Neural progenitor cell (in vitro differentiated cells): ENCODE measurements at regions not wholly inside any gene's neighbourhood (a gene's known extent, or its start where the extent isn't known, plus 50 kb on each side); places are given as distances from the start of the nearest gene placed in this dataset.

Experiments used
- DNase-seq: peaks from one replicate; pipeline ENCODE4 v3.0.0-alpha.2; 2016; ENCODE audit warnings: low spot score
- H2AFZ ChIP-seq: fragments of 200-600 bp; sonication (generic); replicated peaks from 2 replicates; pipeline ENCODE4 v1.6.1; 2016; ENCODE audit warnings: antibody characterized with exemption
- H3F3A ChIP-seq: fragments of 200-600 bp; sonication (generic); 2 replicates; pipeline ENCODE4 v1.6.1; 2016; ENCODE audit warnings: antibody characterized with exemption, low read depth
- H3K27ac ChIP-seq: fragments of 200-600 bp; sonication (generic); 2 replicates; pipeline ENCODE4 v1.5.1; 2016; ENCODE audit warnings: mild to moderate bottlenecking
- H3K27me3 ChIP-seq: fragments of 200-600 bp; sonication (generic); 2 replicates; pipeline ENCODE4 v1.6.1; 2016; ENCODE audit warnings: mild to moderate bottlenecking, moderate library complexity
- H3K36me3 ChIP-seq: fragments of 200-600 bp; sonication (generic); 2 replicates; pipeline ENCODE4 v1.5.1; 2016
- H3K4me1 ChIP-seq: fragments of 200-600 bp; sonication (generic); 2 replicates; pipeline ENCODE4 v1.6.1; 2016; ENCODE audit warnings: mixed run types
- H3K4me2 ChIP-seq: fragments of 200-600 bp; sonication (generic); 2 replicates; pipeline ENCODE4 v1.6.1; 2016
- H3K4me3 ChIP-seq: fragments of 200-600 bp; sonication (generic); 2 replicates; pipeline ENCODE4 v1.5.1; 2016
- H3K79me2 ChIP-seq: fragments of 200-600 bp; sonication (generic); 2 replicates; pipeline ENCODE4 v1.6.1; 2016; ENCODE audit warnings: low read depth
- H3K9ac ChIP-seq: fragments of 200-600 bp; sonication (generic); 2 replicates; pipeline ENCODE4 v1.6.1; 2016
- H3K9me3 ChIP-seq: fragments of 200-600 bp; sonication (generic); 2 replicates; pipeline ENCODE4 v1.5.1; 2016; ENCODE audit warnings: low read depth
- H4K20me1 ChIP-seq: fragments of 200-600 bp; sonication (generic); 2 replicates; pipeline ENCODE4 v1.6.1; 2016; ENCODE audit warnings: low read depth
- H3K27ac Mint-ChIP-seq: 3 replicates; pipeline ENCODE4 v1.8.0; 2021; ENCODE audit warnings: mixed read lengths
- H3K27me3 Mint-ChIP-seq: 2 replicates; pipeline ENCODE4 v1.8.0; 2022; ENCODE audit warnings: low read depth, mild to moderate bottlenecking, inconsistent platforms, moderate library complexity, mixed read lengths; ENCODE audit not compliant: insufficient read depth
- H3K36me3 Mint-ChIP-seq: 3 replicates; pipeline ENCODE4 v1.8.0; 2021; ENCODE audit warnings: mixed read lengths
- H3K4me1 Mint-ChIP-seq: 3 replicates; pipeline ENCODE4 v1.8.0; 2021; ENCODE audit warnings: mixed read lengths
- H3K4me3 Mint-ChIP-seq: 3 replicates; pipeline ENCODE4 v1.8.0; 2021; ENCODE audit warnings: mild to moderate bottlenecking, moderate library complexity, mixed read lengths
- H3K9me3 Mint-ChIP-seq: 3 replicates; pipeline ENCODE4 v1.8.0; 2020; ENCODE audit warnings: mixed read lengths
- EZH2 ChIP-seq: fragments of 200-600 bp; sonication (generic); IDR thresholded peaks from 2 replicates; pipeline ENCODE4 v1.6.1; 2017; ENCODE audit warnings: antibody characterized with exemption, mild to moderate bottlenecking, moderate library complexity
- EZH2phosphoT487 ChIP-seq: fragments of 200-600 bp; sonication (generic); IDR thresholded peaks from 2 replicates; pipeline ENCODE4 v1.6.1; 2017; ENCODE audit warnings: antibody characterized with exemption
- TF ChIP-seq, protein P1 (sequence below): fragments of 200-600 bp; sonication (generic); IDR thresholded peaks from 2 replicates; pipeline ENCODE4 v1.5.1; 2017; ENCODE audit warnings: antibody characterized with exemption, mild to moderate bottlenecking

DNA sequence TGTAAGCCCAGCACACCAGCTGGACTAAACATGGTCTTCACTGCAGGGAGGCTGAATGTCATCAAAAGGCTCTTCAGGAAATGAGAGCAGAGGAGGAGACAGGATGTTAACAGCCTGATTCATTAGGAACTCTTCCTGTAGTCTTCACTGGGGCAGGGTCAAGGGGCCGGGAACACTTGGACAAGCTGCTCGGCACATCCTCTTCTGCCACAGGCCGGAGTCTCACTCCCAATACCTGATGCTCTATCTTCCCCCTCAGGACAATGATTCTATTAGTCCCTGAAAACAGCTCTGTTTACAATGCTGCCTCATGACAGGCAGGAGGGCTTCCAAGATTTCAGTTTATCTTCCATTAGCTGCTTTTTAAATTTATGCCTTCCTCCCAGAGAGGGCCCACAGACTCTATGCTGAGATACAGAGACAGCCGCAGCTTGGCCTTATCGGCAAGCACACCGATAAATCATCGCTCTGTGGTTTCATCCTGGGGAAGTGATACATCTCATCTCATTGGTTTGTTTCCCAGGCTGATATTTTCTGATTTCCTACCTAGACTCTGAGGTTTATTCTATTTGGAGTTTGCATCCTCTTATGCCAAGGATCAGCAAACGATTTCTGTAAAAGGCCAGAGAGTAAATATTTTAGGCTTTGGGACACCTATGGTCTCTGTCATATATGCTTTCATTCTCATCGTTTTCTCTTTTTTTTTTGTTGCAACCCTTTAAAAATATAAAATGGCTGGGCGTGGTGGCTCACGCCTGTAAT, 214.0 kb upstream of the ASIC2 start:
- no peak overlapping the region for H2AFZ ChIP-seq
- no peaks in the 10 kb centered on the region for H3K27me3 ChIP-seq
- H3K36me3 ChIP-seq: no peaks in the 10 kb centered on the region
- no peak for DNase-seq
- no peaks in the 10 kb centered on the region for H4K20me1 ChIP-seq
- H3K27ac Mint-ChIP-seq: no peak overlapping the region
- H3K4me1 Mint-ChIP-seq: peaks cover 8% of the 10 kb centered on the region
- H3K4me3 ChIP-seq: no peak overlapping the region
- H3K9me3 Mint-ChIP-seq: no peaks in the 10 kb centered on the region
- H3K9ac ChIP-seq: no peak overlapping the region
- H3K4me1 ChIP-seq: no peaks in the 10 kb centered on the region
- H3K4me3 Mint-ChIP-seq: no peak overlapping the region
- TF ChIP-seq, protein P1, sequence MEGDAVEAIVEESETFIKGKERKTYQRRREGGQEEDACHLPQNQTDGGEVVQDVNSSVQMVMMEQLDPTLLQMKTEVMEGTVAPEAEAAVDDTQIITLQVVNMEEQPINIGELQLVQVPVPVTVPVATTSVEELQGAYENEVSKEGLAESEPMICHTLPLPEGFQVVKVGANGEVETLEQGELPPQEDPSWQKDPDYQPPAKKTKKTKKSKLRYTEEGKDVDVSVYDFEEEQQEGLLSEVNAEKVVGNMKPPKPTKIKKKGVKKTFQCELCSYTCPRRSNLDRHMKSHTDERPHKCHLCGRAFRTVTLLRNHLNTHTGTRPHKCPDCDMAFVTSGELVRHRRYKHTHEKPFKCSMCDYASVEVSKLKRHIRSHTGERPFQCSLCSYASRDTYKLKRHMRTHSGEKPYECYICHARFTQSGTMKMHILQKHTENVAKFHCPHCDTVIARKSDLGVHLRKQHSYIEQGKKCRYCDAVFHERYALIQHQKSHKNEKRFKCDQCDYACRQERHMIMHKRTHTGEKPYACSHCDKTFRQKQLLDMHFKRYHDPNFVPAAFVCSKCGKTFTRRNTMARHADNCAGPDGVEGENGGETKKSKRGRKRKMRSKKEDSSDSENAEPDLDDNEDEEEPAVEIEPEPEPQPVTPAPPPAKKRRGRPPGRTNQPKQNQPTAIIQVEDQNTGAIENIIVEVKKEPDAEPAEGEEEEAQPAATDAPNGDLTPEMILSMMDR: no peak
- TF ChIP-seq EZH2 (no peak), EZH2phosphoT487 (no peak)
- H3K4me2 ChIP-seq: no peak overlapping the region
- H3K9me3 ChIP-seq: no peaks in the 10 kb centered on the region
- peaks cover 9% of the 10 kb centered on the region for H3K27me3 Mint-ChIP-seq
- H3F3A ChIP-seq: no peaks in the 10 kb centered on the region
- H3K27ac ChIP-seq: no peak overlapping the region
- no peaks in the 10 kb centered on the region for H3K79me2 ChIP-seq
- no peaks in the 10 kb centered on the region for H3K36me3 Mint-ChIP-seq

DNA sequence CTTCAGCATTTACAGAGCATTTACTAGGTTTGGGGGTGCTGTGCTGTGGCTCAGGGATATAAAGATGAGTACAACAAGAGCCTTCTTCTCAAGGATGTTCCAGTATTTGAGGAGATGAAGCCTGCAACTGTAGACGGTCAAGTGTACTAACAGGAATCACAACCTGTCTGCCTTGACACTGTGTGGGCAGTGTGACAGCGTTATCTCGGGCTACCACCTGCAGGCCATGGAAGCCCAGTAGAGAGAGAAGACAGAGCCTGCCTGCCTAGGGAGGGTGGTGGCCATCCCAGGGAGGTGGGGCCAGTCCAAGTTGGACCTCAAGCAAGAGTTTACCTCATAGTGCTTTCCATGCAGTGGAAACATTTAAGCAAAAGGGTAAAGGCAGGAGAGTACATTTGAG, 215.1 kb upstream of the ASIC2 start:
- Mint-ChIP-seq H3K36me3 (no peaks in the 10 kb centered on the region), H3K9me3 (peaks cover 2% of the 10 kb centered on the region), H3K4me3 (no peak overlapping the region), H3K4me1 (peaks cover 8% of the 10 kb centered on the region), H3K27ac (no peak overlapping the region), H3K27me3 (peaks cover 9% of the 10 kb centered on the region)
- Histone ChIP-seq H3K36me3 (no peaks in the 10 kb centered on the region), H3K27ac (no peak overlapping the region), H3K4me2 (no peak overlapping the region), H3K27me3 (no peaks in the 10 kb centered on the region), H3K9ac (no peak overlapping the region), H3K9me3 (no peaks in the 10 kb centered on the region), H3K79me2 (no peaks in the 10 kb centered on the region), H3K4me1 (no peaks in the 10 kb centered on the region), H2AFZ (no peak overlapping the region), H3K4me3 (no peak overlapping the region), H4K20me1 (no peaks in the 10 kb centered on the region), H3F3A (no peaks in the 10 kb centered on the region)
- no peak for TF ChIP-seq EZH2
- TF ChIP-seq EZH2phosphoT487: no peak
- TF ChIP-seq, protein P1: no peak
- no peak for DNase-seq

DNA sequence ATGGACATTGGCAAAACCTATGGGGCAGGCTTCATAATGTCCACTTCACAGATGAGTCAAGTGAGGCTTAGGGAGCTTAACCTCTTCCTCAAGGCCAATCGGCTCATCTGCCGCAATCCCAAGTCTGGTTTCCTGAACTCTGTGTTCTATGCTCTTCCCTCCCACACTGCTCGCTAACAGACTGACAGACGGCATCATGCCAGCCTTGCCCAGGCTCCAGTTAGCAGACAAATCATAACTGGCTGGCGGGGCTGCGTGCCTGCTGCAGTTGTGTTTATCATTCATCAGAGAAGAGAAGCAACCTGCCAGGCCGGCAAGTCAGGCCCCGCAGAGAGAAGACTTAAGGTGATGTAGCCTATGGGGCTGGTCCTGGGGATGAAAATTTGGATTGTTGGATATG, 216.2 kb upstream of the ASIC2 start:
- Histone ChIP-seq H2AFZ (no peak overlapping the region), H3K4me1 (no peaks in the 10 kb centered on the region), H3K9ac (no peak overlapping the region), H3K79me2 (no peaks in the 10 kb centered on the region), H3K27me3 (no peaks in the 10 kb centered on the region), H3K36me3 (no peaks in the 10 kb centered on the region), H3K9me3 (no peaks in the 10 kb centered on the region), H4K20me1 (no peaks in the 10 kb centered on the region), H3K27ac (no peak overlapping the region), H3K4me2 (no peak overlapping the region), H3K4me3 (no peak overlapping the region), H3F3A (no peaks in the 10 kb centered on the region)
- TF ChIP-seq EZH2 (no peak), EZH2phosphoT487 (no peak)
- TF ChIP-seq, protein P1: no peak
- no peak overlapping the region for H3K27ac Mint-ChIP-seq
- peaks cover 3% of the 10 kb centered on the region for H3K9me3 Mint-ChIP-seq
- H3K27me3 Mint-ChIP-seq: peaks cover 9% of the 10 kb centered on the region
- no peak for DNase-seq
- H3K4me1 Mint-ChIP-seq: peaks cover 8% of the 10 kb centered on the region
- H3K4me3 Mint-ChIP-seq: no peak overlapping the region
- no peaks in the 10 kb centered on the region for H3K36me3 Mint-ChIP-seq
